SK-N-SH treated with all-trans-retinoic acid at 6 μM for 48 hours (cell line): ENCODE measurements at regions not wholly inside any gene's neighbourhood (a gene's known extent, or its start where the extent isn't known, plus 50 kb on each side); places are given as distances from the start of the nearest gene placed in this dataset.
A peak's percentile ranks its signal among the peaks of the same experiment; 100 is the strongest.

Experiments
- ATAC-seq: fragments of 200-7000 bp; cut with Tn5 transposase; 3 replicates; pipeline ENCODE4 v1.9.1; 2020; ENCODE audit warnings: mild to moderate bottlenecking, moderate library complexity
- ARNTL ChIP-seq: fragments of 450-650 bp; formaldehyde crosslinking; IDR thresholded peaks from 2 replicates; pipeline ENCODE4 v1.5.0; 2020; ENCODE audit warnings: low read depth, mild to moderate bottlenecking, moderate library complexity, borderline replicate concordance
- BACH2 ChIP-seq: fragments of 250-450 bp; sonication (Bioruptor Pico); IDR thresholded peaks from 2 replicates; pipeline ENCODE4 v1.9.0; 2021; ENCODE audit warnings: mild to moderate bottlenecking, borderline replicate concordance
- CSDC2 ChIP-seq: fragments of 250-450 bp; sonication (Bioruptor Pico); IDR thresholded peaks from 2 replicates; pipeline ENCODE4 v1.5.0; 2020; ENCODE audit warnings: mild to moderate bottlenecking, moderate library complexity
- ESRRG ChIP-seq: fragments of 250-450 bp; sonication (Bioruptor Pico); IDR thresholded peaks from 2 replicates; pipeline ENCODE4 v1.6.1; 2021; ENCODE audit warnings: mild to moderate bottlenecking
- GLIS3 ChIP-seq: fragments of 250-450 bp; sonication (Bioruptor Pico); IDR thresholded peaks from 2 replicates; pipeline ENCODE4 v1.5.0; 2020; ENCODE audit warnings: mild to moderate bottlenecking, moderate library complexity
- OSR1 ChIP-seq: fragments of 250-450 bp; sonication (Bioruptor Pico); IDR thresholded peaks from 2 replicates; pipeline ENCODE4 v1.8.0; 2022; ENCODE audit warnings: moderate library complexity, mild to moderate bottlenecking, inconsistent platforms
- PPARA ChIP-seq: fragments of 250-450 bp; sonication (Bioruptor Pico); IDR thresholded peaks from 2 replicates; pipeline ENCODE4 v1.5.0; 2020; ENCODE audit warnings: mild to moderate bottlenecking, borderline replicate concordance
- RARB ChIP-seq: fragments of 250-450 bp; sonication (Bioruptor Pico); IDR thresholded peaks from 2 replicates; pipeline ENCODE4 v1.8.0; 2021; ENCODE audit warnings: mild to moderate bottlenecking, moderate library complexity
- SNAI2 ChIP-seq: fragments of 250-450 bp; sonication (Bioruptor Pico); IDR thresholded peaks from 2 replicates; pipeline ENCODE4 v1.5.0; 2020; ENCODE audit warnings: mild to moderate bottlenecking, moderate library complexity
- TCF4 ChIP-seq: fragments of 250-450 bp; sonication (Bioruptor Pico); IDR thresholded peaks from 2 replicates; pipeline ENCODE4 v1.8.0; 2021; ENCODE audit warnings: mild to moderate bottlenecking, moderate library complexity, borderline replicate concordance
- TOX ChIP-seq: fragments of 250-450 bp; sonication (Bioruptor Pico); IDR thresholded peaks from 2 replicates; pipeline ENCODE4 v1.8.0; 2021; ENCODE audit warnings: mild to moderate bottlenecking, moderate library complexity, borderline replicate concordance
- ZC3H10 ChIP-seq: fragments of 250-450 bp; sonication (Bioruptor Pico); IDR thresholded peaks from 2 replicates; pipeline ENCODE4 v1.5.1; 2021; ENCODE audit warnings: mild to moderate bottlenecking, moderate library complexity
- ZFP3 ChIP-seq: fragments of 250-450 bp; sonication (Bioruptor Pico); IDR thresholded peaks from 2 replicates; pipeline ENCODE4 v1.5.0; 2020; ENCODE audit warnings: mild to moderate bottlenecking, moderate library complexity
- ZFP30 ChIP-seq: fragments of 450-650 bp; formaldehyde crosslinking; IDR thresholded peaks from 2 replicates; pipeline ENCODE4 v1.5.0; 2022; ENCODE audit warnings: mild to moderate bottlenecking, moderate library complexity
- ZNF565 ChIP-seq: fragments of 450-650 bp; formaldehyde crosslinking; conservative IDR thresholded peaks from 2 replicates; pipeline ENCODE4 v1.5.0; 2020; ENCODE audit warnings: low read depth, mild to moderate bottlenecking, moderate library complexity
- ZNF70 ChIP-seq: fragments of 450-650 bp; formaldehyde crosslinking; IDR thresholded peaks from 2 replicates; pipeline ENCODE4 v1.5.0; 2020; ENCODE audit warnings: mild to moderate bottlenecking, moderate library complexity
- ZNF8 ChIP-seq: fragments of 450-650 bp; formaldehyde crosslinking; IDR thresholded peaks from 2 replicates; pipeline ENCODE4 v1.5.0; 2020; ENCODE audit warnings: mild to moderate bottlenecking, moderate library complexity
- TF ChIP-seq, protein P1 (sequence below): fragments of 250-450 bp; sonication (Bioruptor Pico); IDR thresholded peaks from 2 replicates; pipeline ENCODE4 v1.8.0; 2021; ENCODE audit warnings: low read depth, mild to moderate bottlenecking, moderate library complexity, borderline replicate concordance
- TF ChIP-seq, protein P2 (sequence below): fragments of 250-450 bp; sonication (Bioruptor Pico); IDR thresholded peaks from 2 replicates; pipeline ENCODE4 v1.5.0; 2020; ENCODE audit warnings: mild to moderate bottlenecking, moderate library complexity
- TF ChIP-seq, protein P3 (sequence below): fragments of 250-450 bp; sonication (Bioruptor Pico); IDR thresholded peaks from 2 replicates; pipeline ENCODE4 v1.5.1; 2020; ENCODE audit warnings: low read depth, mild to moderate bottlenecking, moderate library complexity
- TF ChIP-seq, protein P4 (sequence below): fragments of 250-450 bp; sonication (Bioruptor Pico); IDR thresholded peaks from 2 replicates; pipeline ENCODE4 v1.8.0; 2020; ENCODE audit warnings: mild to moderate bottlenecking, moderate library complexity, borderline replicate concordance
- TF ChIP-seq, protein P5 (sequence below): fragments of 250-450 bp; sonication (Bioruptor Pico); IDR thresholded peaks from 2 replicates; pipeline ENCODE4 v1.5.1; 2021; ENCODE audit warnings: mild to moderate bottlenecking, moderate library complexity

DNA sequence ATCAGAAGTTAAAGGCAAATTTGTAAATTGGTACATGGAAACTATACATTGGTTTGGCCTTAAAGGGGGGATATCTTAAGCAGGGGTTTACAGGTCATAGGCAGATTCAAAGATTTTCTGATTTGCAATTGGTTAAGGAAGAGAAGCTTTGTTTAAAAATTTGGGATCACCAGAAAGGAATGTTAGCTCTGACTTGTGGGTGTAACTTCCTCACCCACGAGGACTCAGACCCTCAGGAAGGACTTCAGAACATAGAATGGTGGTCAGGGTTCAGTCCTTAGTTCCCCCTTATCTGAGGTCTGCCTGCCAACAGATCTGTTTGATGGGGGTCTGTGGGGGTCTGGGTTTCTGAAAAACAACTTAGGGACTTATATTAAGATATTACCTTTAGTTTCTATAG is 427.4 kb upstream of the DIPK2B start:
- ATAC-seq = no peak
- TF ChIP-seq CSDC2 (no peak), TOX (CRISPR knock-in tag) (no peak), SNAI2 (CRISPR knock-in tag) (no peak), ZFP3 (CRISPR knock-in tag) (no peak), ZNF70 (CRISPR knock-in tag) (no peak), RARB (no peak), GLIS3 (CRISPR knock-in tag) (no peak), OSR1 (CRISPR knock-in tag) (no peak), PPARA (CRISPR knock-in tag) (no peak), BACH2 (CRISPR knock-in tag) (no peak)
- TF ChIP-seq, protein P1, sequence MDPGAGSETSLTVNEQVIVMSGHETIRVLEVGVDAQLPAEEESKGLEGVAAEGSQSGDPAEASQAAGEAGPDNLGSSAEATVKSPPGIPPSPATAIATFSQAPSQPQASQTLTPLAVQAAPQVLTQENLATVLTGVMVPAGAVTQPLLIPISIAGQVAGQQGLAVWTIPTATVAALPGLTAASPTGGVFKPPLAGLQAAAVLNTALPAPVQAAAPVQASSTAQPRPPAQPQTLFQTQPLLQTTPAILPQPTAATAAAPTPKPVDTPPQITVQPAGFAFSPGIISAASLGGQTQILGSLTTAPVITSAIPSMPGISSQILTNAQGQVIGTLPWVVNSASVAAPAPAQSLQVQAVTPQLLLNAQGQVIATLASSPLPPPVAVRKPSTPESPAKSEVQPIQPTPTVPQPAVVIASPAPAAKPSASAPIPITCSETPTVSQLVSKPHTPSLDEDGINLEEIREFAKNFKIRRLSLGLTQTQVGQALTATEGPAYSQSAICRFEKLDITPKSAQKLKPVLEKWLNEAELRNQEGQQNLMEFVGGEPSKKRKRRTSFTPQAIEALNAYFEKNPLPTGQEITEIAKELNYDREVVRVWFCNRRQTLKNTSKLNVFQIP (CRISPR knock-in tag) = no peak
- TF ChIP-seq, protein P2, sequence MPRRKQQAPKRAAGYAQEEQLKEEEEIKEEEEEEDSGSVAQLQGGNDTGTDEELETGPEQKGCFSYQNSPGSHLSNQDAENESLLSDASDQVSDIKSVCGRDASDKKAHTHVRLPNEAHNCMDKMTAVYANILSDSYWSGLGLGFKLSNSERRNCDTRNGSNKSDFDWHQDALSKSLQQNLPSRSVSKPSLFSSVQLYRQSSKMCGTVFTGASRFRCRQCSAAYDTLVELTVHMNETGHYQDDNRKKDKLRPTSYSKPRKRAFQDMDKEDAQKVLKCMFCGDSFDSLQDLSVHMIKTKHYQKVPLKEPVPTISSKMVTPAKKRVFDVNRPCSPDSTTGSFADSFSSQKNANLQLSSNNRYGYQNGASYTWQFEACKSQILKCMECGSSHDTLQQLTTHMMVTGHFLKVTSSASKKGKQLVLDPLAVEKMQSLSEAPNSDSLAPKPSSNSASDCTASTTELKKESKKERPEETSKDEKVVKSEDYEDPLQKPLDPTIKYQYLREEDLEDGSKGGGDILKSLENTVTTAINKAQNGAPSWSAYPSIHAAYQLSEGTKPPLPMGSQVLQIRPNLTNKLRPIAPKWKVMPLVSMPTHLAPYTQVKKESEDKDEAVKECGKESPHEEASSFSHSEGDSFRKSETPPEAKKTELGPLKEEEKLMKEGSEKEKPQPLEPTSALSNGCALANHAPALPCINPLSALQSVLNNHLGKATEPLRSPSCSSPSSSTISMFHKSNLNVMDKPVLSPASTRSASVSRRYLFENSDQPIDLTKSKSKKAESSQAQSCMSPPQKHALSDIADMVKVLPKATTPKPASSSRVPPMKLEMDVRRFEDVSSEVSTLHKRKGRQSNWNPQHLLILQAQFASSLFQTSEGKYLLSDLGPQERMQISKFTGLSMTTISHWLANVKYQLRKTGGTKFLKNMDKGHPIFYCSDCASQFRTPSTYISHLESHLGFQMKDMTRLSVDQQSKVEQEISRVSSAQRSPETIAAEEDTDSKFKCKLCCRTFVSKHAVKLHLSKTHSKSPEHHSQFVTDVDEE (CRISPR knock-in tag) = no peak
- TF ChIP-seq, protein P3, sequence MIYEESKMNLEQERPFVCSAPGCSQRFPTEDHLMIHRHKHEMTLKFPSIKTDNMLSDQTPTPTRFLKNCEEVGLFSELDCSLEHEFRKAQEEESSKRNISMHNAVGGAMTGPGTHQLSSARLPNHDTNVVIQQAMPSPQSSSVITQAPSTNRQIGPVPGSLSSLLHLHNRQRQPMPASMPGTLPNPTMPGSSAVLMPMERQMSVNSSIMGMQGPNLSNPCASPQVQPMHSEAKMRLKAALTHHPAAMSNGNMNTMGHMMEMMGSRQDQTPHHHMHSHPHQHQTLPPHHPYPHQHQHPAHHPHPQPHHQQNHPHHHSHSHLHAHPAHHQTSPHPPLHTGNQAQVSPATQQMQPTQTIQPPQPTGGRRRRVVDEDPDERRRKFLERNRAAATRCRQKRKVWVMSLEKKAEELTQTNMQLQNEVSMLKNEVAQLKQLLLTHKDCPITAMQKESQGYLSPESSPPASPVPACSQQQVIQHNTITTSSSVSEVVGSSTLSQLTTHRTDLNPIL (CRISPR knock-in tag) = no peak

DNA sequence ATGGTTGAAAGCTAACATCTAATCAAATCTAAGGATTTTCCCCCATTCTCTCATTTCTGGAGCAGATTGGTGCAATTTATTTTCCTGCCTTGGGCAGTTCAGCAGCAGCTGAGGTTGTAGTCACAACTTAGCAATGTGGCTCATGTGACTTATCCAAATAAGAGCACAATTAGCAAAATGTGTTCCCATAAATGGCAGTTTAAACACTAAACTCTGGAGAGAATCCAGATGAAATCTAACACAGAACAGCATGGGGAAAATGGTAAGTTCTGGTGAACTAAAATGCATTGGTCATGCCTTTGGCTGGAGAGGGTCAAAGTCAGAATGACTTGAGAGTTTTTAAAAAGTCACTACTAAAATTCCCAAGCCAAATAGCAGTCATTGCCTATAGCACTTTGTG is 422.6 kb upstream of the DIPK2B start:
- TF ChIP-seq, protein P3 (CRISPR knock-in tag) = no peak
- TF ChIP-seq ZC3H10 = no peak
- TF ChIP-seq TOX (CRISPR knock-in tag) = no peak
- TF ChIP-seq SNAI2 (CRISPR knock-in tag) = no peak
- no peak for TF ChIP-seq ESRRG (CRISPR knock-in tag)
- no peak for TF ChIP-seq OSR1 (CRISPR knock-in tag)
- no peak for TF ChIP-seq GLIS3 (CRISPR knock-in tag)
- no peak for TF ChIP-seq ZNF70 (CRISPR knock-in tag)
- no peak for TF ChIP-seq ARNTL (CRISPR knock-in tag)
- TF ChIP-seq, protein P4, sequence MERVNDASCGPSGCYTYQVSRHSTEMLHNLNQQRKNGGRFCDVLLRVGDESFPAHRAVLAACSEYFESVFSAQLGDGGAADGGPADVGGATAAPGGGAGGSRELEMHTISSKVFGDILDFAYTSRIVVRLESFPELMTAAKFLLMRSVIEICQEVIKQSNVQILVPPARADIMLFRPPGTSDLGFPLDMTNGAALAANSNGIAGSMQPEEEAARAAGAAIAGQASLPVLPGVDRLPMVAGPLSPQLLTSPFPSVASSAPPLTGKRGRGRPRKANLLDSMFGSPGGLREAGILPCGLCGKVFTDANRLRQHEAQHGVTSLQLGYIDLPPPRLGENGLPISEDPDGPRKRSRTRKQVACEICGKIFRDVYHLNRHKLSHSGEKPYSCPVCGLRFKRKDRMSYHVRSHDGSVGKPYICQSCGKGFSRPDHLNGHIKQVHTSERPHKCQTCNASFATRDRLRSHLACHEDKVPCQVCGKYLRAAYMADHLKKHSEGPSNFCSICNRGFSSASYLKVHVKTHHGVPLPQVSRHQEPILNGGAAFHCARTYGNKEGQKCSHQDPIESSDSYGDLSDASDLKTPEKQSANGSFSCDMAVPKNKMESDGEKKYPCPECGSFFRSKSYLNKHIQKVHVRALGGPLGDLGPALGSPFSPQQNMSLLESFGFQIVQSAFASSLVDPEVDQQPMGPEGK (CRISPR knock-in tag) = no peak
- no peak for TF ChIP-seq CSDC2
- no peak for TF ChIP-seq ZFP30 (CRISPR knock-in tag)
- peak; percentile 81 for ATAC-seq

DNA sequence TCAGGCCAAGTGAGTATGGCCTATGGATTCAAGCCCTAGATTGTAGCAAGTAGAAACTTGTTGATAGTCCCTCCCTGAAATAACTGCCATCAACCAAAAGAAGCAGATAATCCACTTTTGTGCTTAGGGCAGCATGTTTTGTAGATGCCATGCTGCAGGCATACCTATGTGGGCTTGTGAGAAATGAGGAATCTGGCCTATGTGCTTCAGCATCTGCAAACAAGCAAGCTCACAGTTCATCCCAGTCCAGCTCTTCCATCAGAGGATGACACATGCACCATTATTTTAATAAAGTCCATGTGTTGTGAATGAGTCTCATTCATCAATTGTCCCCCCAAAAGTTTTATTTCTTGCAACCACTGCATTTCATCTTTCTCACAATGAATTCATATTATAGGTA is 421.9 kb upstream of the DIPK2B start:
- peak; percentile 88 for ATAC-seq
- TF ChIP-seq TOX (CRISPR knock-in tag) (no peak), ESRRG (CRISPR knock-in tag) (no peak), TCF4 (CRISPR knock-in tag) (no peak), PPARA (CRISPR knock-in tag) (no peak), ZNF565 (no peak), RARB (no peak), ZNF8 (CRISPR knock-in tag) (no peak), ZFP3 (CRISPR knock-in tag) (no peak), GLIS3 (CRISPR knock-in tag) (no peak), CSDC2 (no peak), ZC3H10 (no peak)
- TF ChIP-seq, protein P5, sequence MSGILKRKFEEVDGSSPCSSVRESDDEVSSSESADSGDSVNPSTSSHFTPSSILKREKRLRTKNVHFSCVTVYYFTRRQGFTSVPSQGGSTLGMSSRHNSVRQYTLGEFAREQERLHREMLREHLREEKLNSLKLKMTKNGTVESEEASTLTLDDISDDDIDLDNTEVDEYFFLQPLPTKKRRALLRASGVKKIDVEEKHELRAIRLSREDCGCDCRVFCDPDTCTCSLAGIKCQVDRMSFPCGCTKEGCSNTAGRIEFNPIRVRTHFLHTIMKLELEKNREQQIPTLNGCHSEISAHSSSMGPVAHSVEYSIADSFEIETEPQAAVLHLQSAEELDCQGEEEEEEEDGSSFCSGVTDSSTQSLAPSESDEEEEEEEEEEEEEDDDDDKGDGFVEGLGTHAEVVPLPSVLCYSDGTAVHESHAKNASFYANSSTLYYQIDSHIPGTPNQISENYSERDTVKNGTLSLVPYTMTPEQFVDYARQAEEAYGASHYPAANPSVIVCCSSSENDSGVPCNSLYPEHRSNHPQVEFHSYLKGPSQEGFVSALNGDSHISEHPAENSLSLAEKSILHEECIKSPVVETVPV = no peak
- TF ChIP-seq, protein P3 (CRISPR knock-in tag) = no peak
- TF ChIP-seq, protein P2 (CRISPR knock-in tag) = no peak
